ENCODE measurements at regions not wholly inside any gene's neighbourhood (a gene's known extent, or its start where the extent isn't known, plus 50 kb on each side); places are given as distances from the start of the nearest gene placed in this dataset.

DNA sequence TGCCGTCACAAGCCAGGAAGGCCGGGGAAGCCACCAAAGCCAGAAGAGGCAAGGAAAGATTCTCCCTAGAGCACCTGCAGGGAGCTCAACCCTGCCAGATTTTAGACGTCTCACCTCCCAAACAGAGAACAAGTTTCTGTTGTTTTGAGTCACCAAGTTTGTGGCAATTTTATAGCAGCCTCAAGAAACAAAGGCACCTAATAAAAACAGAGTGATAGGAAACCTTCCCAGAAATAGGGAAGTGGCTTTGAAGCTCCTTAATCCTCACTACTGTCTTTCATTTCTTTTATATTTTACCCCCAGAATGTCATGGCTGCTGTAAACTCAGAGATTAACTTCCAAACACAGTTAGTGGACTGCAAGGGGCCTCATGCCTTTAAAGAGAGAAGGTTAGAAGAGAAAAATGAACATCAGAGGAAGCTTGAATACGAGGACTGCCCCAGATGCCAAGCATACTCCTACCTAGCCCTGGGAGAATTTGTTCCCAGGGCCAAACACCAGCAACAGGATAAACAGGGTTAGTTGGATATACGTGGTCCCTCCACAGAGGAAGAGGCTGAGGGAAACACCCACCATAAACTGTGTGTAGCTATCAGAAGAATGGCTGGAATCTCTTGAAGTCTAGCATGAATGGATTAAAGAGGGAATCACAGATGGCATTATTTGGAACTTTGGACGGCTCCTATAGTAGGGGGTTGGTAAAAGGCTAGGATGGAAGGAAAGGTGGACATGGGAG, 148.3 kb downstream of the KCNA5 start:
- 62 to 76% (median 65%) methylated on average over 6 of the region's 6 CpGs for WGBS, 3 donors
- TF ChIP-seq EP300 (IDR thresholded peaks at IDR 0.05) = no peak
- Histone ChIP-seq H3K36me3 (no peaks in the 10 kb centered on the region), H3K4me1 (ENCODE audit: insufficient read depth) (no peaks in the 10 kb centered on the region), H3K4me3 (no peak overlapping the region), H3K9me3 (no peaks in the 10 kb centered on the region), H3K27ac (no peak overlapping the region), H3K27me3 (no peaks in the 10 kb centered on the region)
- intact Hi-C loops (cut with DNase I) = no loop called here
- DNase-seq = no peak

DNA sequence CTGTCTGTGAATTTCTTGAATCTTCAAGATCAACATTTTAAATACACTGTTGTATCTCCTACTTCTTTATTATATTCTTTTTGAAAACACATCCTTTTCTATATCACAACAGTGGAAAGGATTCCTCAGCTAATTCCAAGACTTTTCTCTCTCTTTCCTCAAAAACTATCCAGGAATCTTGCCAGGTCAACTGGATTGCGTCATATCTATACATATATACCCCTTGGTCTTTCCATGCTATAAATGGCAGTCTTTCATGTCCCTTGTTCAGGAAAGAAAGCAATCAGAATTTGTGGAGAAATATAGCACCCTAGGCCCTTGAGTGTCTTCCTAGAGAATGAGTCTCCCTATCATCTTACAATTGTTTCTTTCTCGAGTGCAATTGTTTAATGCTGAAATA, 149.0 kb downstream of the KCNA5 start:
- DNase-seq = no peak
- Histone ChIP-seq H3K4me1 (ENCODE audit: insufficient read depth) (no peaks in the 10 kb centered on the region), H3K27me3 (no peaks in the 10 kb centered on the region), H3K36me3 (no peaks in the 10 kb centered on the region), H3K4me3 (no peak overlapping the region), H3K27ac (no peak overlapping the region), H3K9me3 (no peaks in the 10 kb centered on the region)
- 51 to 68% (median 58%) methylated on average over 2 of the region's 2 CpGs for WGBS, 3 donors
- TF ChIP-seq, protein P1, sequence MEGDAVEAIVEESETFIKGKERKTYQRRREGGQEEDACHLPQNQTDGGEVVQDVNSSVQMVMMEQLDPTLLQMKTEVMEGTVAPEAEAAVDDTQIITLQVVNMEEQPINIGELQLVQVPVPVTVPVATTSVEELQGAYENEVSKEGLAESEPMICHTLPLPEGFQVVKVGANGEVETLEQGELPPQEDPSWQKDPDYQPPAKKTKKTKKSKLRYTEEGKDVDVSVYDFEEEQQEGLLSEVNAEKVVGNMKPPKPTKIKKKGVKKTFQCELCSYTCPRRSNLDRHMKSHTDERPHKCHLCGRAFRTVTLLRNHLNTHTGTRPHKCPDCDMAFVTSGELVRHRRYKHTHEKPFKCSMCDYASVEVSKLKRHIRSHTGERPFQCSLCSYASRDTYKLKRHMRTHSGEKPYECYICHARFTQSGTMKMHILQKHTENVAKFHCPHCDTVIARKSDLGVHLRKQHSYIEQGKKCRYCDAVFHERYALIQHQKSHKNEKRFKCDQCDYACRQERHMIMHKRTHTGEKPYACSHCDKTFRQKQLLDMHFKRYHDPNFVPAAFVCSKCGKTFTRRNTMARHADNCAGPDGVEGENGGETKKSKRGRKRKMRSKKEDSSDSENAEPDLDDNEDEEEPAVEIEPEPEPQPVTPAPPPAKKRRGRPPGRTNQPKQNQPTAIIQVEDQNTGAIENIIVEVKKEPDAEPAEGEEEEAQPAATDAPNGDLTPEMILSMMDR (IDR thresholded peaks at IDR 0.05) = no peak
- TF ChIP-seq EP300 (IDR thresholded peaks at IDR 0.05) (no peak), POLR2A (IDR thresholded peaks at IDR 0.05) (no peak)
- intact Hi-C loops (cut with DNase I) = no loop called here

DNA sequence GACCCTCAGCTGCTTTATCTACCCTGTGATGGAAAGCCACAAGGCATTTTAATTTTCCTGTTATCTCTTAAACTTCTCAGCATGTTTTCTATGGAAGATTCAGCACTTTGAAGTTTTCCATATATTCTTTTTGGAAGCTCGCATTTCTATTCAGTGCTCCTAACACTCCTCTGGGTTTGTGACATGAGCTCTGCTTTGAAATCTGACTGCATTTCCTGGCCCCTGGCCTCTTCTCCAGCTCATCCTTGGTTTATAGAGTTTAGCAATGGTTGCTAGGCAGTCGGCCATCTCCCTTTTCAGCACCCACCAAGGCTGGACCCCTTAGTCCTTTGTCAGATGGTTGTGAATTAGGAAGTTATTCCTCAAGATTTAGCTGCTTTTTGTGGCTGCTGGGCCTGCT, 150.6 kb downstream of the KCNA5 start:
- Histone ChIP-seq H3K9me3 (no peaks in the 10 kb centered on the region), H3K36me3 (no peaks in the 10 kb centered on the region), H3K27me3 (no peaks in the 10 kb centered on the region), H3K4me1 (ENCODE audit: insufficient read depth) (no peaks in the 10 kb centered on the region), H3K27ac (no peak overlapping the region), H3K4me3 (no peak overlapping the region)
- intact Hi-C loops (cut with DNase I) = no loop called here
- no peak for DNase-seq
- 17 to 27% (median 23%) methylated on average over 2 of the region's 2 CpGs for WGBS, 3 donors
- TF ChIP-seq POLR2A (IDR thresholded peaks at IDR 0.05) (no peak), EP300 (IDR thresholded peaks at IDR 0.05) (no peak)
- TF ChIP-seq, protein P1 (IDR thresholded peaks at IDR 0.05) = no peak

DNA sequence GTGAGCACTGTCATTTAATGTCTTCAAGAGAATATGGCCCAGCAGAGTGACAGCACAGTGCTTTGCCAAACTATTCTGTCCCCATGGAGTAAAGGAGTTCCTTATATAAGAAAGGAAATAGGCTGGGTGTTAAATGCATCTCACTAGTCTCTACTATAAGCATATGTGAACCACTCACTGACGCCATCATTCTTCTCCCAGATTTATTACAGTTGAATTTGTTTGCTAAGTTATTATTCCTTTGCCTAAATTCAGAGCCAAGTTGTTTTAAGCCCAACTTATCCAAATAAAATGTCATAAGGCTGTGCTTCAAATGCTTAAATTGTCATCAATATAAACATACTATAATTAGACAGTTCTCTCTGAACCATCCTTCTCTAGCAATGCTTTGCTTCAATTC, 151.6 kb downstream of the KCNA5 start:
- intact Hi-C loops (cut with DNase I) = no loop called here
- DNase-seq = no peak
- no peaks in the 10 kb centered on the region for H3K27me3 ChIP-seq
- no peak overlapping the region for H3K27ac ChIP-seq
- no peak overlapping the region for H3K4me3 ChIP-seq
- H3K4me1 ChIP-seq (ENCODE audit: insufficient read depth) = no peaks in the 10 kb centered on the region
- H3K9me3 ChIP-seq = no peaks in the 10 kb centered on the region
- no peaks in the 10 kb centered on the region for H3K36me3 ChIP-seq
- 86 to 87% (median 87%) methylated on average over 1 of the region's 1 CpG for WGBS, 3 donors
- no peak for TF ChIP-seq POLR2A (IDR thresholded peaks at IDR 0.05)
- TF ChIP-seq, protein P1 (IDR thresholded peaks at IDR 0.05) = no peak
- no peak for TF ChIP-seq EP300 (IDR thresholded peaks at IDR 0.05)

DNA sequence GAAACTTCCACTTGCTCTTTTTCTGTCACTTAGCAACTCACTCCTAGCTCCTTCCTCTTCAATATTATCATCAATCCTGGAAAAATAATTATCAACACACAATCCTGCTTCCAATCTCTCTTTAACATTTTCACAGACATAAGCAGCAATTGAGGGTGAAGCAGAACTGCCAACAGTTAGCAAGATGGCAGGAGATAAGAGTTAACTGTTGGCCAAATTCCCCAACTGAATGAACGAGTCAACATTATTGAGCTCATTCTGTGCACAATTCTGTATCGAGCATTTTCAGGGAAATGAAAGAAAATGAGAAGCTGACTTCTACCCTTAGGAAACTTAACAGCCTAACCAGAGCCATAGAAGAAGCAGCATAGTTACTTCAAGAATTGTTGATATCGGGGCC, 152.0 kb downstream of the KCNA5 start:
- Histone ChIP-seq H3K4me3 (no peak overlapping the region), H3K27me3 (no peaks in the 10 kb centered on the region), H3K27ac (no peak overlapping the region), H3K36me3 (no peaks in the 10 kb centered on the region), H3K4me1 (ENCODE audit: insufficient read depth) (no peaks in the 10 kb centered on the region), H3K9me3 (no peaks in the 10 kb centered on the region)
- 80 to 89% (median 83%) methylated on average over 3 of the region's 3 CpGs for WGBS, 3 donors
- intact Hi-C loops (cut with DNase I) = no loop called here
- DNase-seq = no peak
- no peak for TF ChIP-seq EP300 (IDR thresholded peaks at IDR 0.05)
- TF ChIP-seq, protein P1 (IDR thresholded peaks at IDR 0.05) = no peak
- no peak for TF ChIP-seq POLR2A (IDR thresholded peaks at IDR 0.05)

All from ovary (tissue), 7 donors.